Right atrium auricular region (tissue), 2 donors: ENCODE measurements at regions not wholly inside any gene's neighbourhood (a gene's known extent, or its start where the extent isn't known, plus 50 kb on each side); places are given as distances from the start of the nearest gene placed in this dataset.
"Not testable (repeated sequence)": the region's sequence is repeated elsewhere in the genome, so short reads cannot be mapped to it uniquely, and the experiment has no call there.

Experiments used
- DNase-seq: peaks from one replicate; pipeline ENCODE4 v3.0.0-alpha.2; 2019; ENCODE audit warnings: low spot score
- H3K27ac ChIP-seq, 2 donors: fragments of 200-600 bp; sonication (generic); 1 replicate in 1 of 2; 2 replicates in 1 of 2; pipeline ENCODE4 v1.5.1; 2016 to 2019
- H3K27me3 ChIP-seq, 2 donors: fragments of 200-600 bp; sonication (generic); one replicate each; pipeline versions ENCODE4 v1.5.1 to v1.6.0; 2017 to 2019
- H3K36me3 ChIP-seq: fragments of 200-600 bp; sonication (generic); one replicate; pipeline ENCODE4 v1.5.1; 2016
- H3K4me1 ChIP-seq, 2 donors: fragments of 200-600 bp; sonication (generic); one replicate each; pipeline versions ENCODE4 v1.5.1 to v1.6.0; 2017 to 2019
- H3K4me3 ChIP-seq, 2 donors: fragments of 200-600 bp; sonication (generic); 1 replicate in 1 of 2; 2 replicates in 1 of 2; pipeline ENCODE4 v1.5.1; 2017 to 2019; ENCODE audit warnings: mild to moderate bottlenecking in 1 of 2, moderate library complexity in 1 of 2
- H3K9me3 ChIP-seq, 2 donors: fragments of 200-600 bp; sonication (generic); one replicate each; pipeline ENCODE4 v1.5.1; 2019
- TF ChIP-seq, protein P1 (sequence below), 2 donors: fragments of 200-600 bp; sonication (generic); IDR thresholded peaks; one replicate each; pipeline ENCODE4 v1.5.1; 2019; ENCODE audit warnings: antibody characterized with exemption in 2 of 2

DNA sequence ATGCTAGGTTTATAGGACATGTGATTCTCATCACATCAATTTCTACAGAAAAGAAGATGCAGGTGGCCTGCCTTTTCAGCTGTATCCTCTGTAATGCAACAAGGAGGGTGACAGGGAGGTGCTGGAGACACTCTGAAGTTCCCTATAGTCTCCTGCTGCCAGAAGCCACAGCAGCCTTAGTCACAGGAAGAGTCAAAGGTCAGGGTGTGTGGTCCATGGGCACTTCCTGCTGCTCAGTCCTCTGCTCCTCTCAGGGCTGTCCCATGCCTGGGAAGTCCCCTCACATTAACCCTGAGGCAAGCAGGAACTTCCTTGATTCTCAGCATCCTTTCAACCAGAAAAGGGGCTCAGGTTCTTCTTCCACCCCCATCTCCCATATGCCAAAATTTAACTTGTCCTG lies 144.8 kb upstream of the FOXA2 start:
- no peaks in the 10 kb centered on the region for H3K27me3 ChIP-seq
- no peaks in the 10 kb centered on the region for H3K4me1 ChIP-seq
- DNase-seq: no peak
- H3K36me3 ChIP-seq: no peaks in the 10 kb centered on the region
- H3K27ac ChIP-seq: no peak overlapping the region
- H3K9me3 ChIP-seq: no peaks in the 10 kb centered on the region
- H3K4me3 ChIP-seq: no peak overlapping the region
- TF ChIP-seq, protein P1, sequence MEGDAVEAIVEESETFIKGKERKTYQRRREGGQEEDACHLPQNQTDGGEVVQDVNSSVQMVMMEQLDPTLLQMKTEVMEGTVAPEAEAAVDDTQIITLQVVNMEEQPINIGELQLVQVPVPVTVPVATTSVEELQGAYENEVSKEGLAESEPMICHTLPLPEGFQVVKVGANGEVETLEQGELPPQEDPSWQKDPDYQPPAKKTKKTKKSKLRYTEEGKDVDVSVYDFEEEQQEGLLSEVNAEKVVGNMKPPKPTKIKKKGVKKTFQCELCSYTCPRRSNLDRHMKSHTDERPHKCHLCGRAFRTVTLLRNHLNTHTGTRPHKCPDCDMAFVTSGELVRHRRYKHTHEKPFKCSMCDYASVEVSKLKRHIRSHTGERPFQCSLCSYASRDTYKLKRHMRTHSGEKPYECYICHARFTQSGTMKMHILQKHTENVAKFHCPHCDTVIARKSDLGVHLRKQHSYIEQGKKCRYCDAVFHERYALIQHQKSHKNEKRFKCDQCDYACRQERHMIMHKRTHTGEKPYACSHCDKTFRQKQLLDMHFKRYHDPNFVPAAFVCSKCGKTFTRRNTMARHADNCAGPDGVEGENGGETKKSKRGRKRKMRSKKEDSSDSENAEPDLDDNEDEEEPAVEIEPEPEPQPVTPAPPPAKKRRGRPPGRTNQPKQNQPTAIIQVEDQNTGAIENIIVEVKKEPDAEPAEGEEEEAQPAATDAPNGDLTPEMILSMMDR (IDR thresholded peaks at IDR 0.05): no peak

DNA sequence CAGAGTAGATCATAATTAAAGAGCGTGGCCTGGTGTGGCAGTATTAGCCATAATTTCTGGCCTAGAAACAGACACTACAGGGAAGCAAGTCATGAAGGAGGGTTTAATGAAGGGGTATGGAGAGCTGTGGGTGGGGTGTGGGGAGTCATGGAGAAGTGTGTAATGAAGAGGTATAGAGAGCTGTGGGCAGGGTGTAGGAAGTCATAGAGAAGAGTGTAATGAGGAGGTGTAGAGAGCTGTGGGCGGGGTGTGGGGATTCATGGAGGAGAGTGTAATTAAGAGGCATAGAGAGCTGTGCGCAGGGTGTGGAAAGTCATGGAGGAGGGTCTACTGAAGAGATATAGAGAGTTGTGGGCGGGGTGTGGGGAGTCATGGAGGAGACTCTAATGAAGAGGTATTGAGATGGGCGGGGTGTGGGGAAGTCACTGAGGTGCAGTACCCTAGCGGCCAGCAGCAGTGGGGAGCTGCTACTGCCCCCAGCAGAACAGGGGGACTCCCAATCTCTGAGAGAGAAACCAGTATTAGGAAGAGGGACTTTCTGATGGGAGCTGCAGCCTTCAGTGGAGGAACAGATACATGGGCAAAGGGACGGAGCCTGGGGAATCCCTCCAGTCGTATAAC lies 145.4 kb upstream of the FOXA2 start:
- no peak overlapping the region for H3K4me3 ChIP-seq

DNA sequence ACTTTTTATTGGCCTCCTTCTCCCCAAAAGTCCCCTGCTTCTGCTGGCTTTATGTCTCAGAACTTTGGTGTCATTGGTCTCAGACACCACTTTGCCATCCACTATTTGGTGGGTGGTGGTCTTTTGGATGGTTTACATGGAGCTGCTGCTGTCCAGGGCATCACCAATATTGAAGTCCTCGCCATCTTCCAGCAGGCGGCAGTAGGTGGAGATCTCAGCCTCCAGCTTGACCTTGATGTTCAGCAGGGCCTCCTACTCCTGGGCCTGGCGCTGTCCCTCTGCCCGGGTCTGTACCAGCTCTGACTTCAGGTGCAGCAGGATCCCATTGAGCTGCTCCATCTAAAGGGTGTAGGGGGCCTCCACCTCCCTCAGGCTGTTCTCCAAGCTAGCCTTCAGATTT lies 148.4 kb upstream of the FOXA2 start:
- Histone ChIP-seq H3K36me3 (no peaks in the 10 kb centered on the region), H3K4me1 (no peaks in the 10 kb centered on the region), H3K27ac (no peak overlapping the region), H3K27me3 (no peaks in the 10 kb centered on the region), H3K9me3 (no peaks in the 10 kb centered on the region), H3K4me3 (no peak overlapping the region)
- TF ChIP-seq, protein P1 (IDR thresholded peaks at IDR 0.05): no peak
- DNase-seq: no peak

More for the DNA sequence above, 145.4 kb upstream of the FOXA2 start:
- Histone ChIP-seq H3K27me3 (no peaks in the 10 kb centered on the region), H3K36me3 (no peaks in the 10 kb centered on the region), H3K27ac (no peak overlapping the region), H3K9me3 (no peaks in the 10 kb centered on the region), H3K4me1 (no peaks in the 10 kb centered on the region)
- DNase-seq: no peak
- TF ChIP-seq, protein P1 (IDR thresholded peaks at IDR 0.05): no peak

DNA sequence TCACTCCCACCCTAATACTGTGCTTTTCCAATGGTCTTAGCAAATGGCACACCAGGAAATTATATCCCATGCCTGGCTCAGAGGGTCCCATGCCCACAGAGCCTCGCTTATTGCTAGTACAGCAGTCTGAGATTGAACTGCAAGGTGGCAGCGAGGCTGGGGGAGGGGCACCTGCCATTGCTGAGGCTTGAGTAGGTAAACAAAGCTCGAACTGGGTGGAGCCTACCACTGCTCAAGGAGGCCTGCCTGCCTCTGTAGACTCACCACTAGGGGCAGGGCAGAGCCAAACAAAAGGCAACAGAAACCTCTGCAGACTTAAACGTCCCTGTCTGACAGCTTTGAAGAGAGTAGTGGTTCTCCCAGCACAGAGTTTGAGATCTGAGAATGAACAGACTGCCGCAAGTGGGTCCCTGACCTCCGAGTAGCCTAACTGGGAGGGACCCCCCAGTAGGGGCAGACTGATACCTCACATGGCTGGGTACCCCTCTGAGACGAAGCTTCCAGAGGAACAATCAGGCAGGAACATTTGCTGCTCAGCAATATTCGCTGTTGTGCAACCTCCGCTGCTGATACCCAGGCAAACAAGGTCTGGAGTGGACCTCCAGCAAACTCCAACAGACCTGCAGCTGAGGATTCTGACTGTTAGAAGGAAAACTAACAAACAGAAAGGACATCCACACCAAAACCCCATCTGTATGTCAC lies 150.7 kb upstream of the FOXA2 start:
- not testable (repeated sequence) for H3K27me3 ChIP-seq, H3K9me3 ChIP-seq, H3K27ac ChIP-seq, H3K36me3 ChIP-seq, H3K4me1 ChIP-seq, H3K4me3 ChIP-seq, DNase-seq
- TF ChIP-seq, protein P1 (IDR thresholded peaks at IDR 0.05): peak in 1 of 2 donors; percentile 44

DNA sequence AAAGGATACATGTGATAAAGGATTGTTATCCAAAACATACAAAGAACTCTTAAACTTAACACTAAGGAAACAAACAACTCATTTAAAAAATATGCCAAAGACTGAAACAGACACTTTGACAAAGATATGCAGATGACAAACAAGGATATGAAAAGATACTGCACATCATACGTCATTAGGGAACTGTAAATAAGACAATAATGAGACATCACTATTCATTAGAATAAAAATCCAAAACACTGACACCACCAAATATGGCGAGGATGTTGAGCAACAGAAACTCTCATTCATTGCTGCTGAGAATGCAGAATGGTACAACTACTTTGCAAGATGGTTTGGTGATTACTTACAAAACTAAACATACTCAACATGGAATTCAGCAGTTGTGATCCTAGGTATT lies 156.5 kb upstream of the FOXA2 start:
- DNase-seq: no peak
- H3K27ac ChIP-seq: no peak overlapping the region
- H3K4me1 ChIP-seq: no peaks in the 10 kb centered on the region
- no peak overlapping the region for H3K4me3 ChIP-seq
- no peaks in the 10 kb centered on the region for H3K36me3 ChIP-seq
- TF ChIP-seq, protein P1 (IDR thresholded peaks at IDR 0.05): no peak
- no peaks in the 10 kb centered on the region for H3K27me3 ChIP-seq
- H3K9me3 ChIP-seq: no peaks in the 10 kb centered on the region
